ENCODE measurements at regions not wholly inside any gene's neighbourhood (a gene's known extent, or its start where the extent isn't known, plus 50 kb on each side); places are given as distances from the start of the nearest gene placed in this dataset.

GRCh38 chr1:36641776-36642175 lies 159.1 kb upstream of the CSF3R start:
- DNase-seq = no peak

- no peak for DNase-seq
These were observed 156.7 kb upstream of the CSF3R start for GRCh38 chr1:36639461-36639860.

DNA sequence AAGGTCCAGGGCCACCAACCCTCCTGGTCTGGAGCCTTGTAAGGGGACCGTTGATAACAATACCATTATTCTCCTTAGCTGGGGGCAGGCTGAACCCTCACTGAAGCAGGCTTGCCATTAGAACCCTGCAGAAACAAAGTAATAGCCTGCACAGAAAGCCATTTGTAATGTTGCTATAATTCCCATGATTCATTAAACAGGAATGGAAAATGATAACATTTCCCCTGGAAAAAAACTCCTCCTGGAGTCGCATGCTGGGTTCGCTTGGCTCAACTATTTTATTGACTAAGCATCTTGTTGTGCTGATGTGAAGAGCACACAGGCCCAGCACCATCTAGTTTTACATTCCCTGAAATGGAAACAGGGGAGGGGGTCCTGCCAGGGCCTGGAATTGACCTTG lies 155.6 kb upstream of the CSF3R start:
- no peak for DNase-seq

GRCh38 chr1:36636206-36636605 lies 153.5 kb upstream of the CSF3R start:
- no peak for DNase-seq

DNA sequence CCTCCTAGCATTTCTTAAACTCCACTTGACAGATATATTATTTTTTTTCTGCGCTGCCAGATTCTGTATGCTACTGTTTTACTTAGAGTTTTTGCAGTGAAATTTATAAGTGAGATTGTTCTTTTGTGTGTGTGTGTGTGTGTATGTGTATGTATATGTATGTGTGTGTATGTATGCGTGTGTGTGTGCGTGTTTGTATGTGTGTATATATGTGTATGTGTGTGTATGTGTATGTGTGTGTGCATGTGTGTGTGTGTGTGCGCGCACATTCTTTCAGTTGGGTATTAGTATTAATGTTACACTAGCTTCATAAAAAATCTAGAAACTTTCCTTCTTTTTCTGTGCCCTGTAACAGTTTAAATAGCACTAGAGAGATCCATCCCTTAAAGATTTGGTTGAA lies 152.6 kb upstream of the CSF3R start:
- DNase-seq = no peak

- no peak for DNase-seq
These were observed 146.1 kb upstream of the CSF3R start for GRCh38 chr1:36628804-36629203.

DNA sequence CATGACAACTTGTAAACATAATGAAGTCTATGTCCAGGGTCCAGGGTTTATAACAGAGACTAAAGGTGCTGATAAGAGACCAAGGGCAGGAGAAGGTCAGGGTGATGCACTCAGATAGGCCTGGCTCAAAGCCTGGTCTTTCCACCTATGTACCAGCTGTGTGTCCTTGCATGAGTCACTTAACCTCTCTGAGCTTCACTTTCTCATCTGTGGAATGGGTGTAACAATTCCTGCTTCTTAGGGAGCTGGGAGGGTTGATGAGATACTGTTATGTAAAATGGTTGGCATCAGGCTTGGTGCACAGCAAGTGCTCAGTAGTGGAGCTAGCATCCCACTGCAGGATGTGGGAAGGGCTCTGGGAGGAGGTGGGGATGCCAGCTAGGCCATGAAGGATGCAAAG lies 143.7 kb upstream of the CSF3R start:
- no peak for DNase-seq

DNA sequence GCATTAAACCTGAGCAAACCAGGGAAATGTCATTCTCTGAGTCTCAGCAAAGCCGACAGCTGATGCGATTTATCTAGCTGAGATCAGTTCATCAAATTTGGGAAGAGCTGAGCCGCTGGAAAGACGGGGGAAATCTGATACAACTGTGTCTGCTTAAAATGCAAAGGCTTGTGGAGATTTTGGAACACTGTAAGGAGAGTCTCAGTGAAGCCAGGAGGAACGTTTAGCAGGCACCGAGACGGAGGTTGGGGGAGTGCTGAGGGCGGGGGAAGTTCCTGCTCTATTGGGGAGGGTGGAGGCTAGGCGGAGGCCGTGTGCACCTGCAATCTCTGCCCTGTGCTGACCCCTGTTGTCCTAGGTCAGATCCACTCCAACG lies 143.2 kb upstream of the CSF3R start:
- peak; percentile 8 for DNase-seq

DNA sequence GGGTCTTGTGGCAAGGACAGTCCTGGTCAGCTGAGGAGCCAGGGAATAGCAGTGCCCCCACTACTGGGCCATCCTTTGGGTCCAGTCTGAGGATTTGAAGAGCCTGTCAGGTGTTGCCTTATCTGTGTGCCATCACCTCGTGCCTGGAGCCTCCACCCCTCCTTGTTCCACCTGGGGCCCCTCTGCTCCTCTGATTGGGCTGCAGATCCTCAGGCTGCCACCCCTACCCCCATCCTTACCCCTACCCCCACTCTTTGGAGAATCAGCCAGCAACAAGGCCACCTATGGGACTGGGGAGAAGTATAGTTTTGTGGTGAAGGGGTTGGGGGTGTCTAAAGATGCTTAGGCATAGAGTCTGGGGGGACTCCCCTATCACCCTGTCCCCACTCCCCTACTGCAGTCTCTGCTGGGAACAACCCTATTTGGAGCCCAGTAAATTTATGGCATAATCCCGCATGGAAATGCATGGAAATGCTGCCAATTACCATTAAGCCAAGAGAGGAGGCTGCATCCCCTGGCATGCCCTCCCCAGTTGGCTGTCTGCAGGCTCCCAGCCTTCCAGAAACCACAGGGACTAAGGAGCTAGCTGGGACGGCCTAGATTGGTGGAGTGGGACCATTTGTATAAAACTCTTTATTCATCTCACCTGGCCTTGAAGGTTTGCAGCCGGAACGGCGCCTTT lies 142.7 kb upstream of the CSF3R start:
- no peak for DNase-seq

- no peak for DNase-seq
These were observed 141.8 kb upstream of the CSF3R start for GRCh38 chr1:36624466-36624865.

GRCh38 chr1:36622741-36623648 lies 140.3 kb upstream of the CSF3R start:
- no peak for DNase-seq

DNA sequence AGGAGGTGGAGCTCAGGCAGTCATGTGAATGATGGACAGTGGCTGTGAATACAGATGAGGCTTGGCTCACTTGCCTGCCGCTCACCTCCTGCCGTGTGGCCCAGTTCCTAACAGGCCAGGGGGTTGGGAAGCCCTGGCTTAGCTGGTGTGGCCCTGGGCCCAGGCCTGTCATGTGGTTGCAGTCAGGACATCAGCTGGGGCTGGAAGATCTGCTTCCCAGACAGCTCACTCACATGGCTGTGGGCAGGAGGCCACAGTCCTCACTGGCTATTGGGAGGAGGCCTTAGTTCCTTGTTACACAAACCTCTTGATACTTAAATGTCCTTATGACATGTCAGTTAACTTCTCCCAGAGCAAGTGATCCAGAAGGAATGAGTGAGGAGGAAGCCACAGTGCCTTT lies 138.8 kb upstream of the CSF3R start:
- DNase-seq = no peak

GRCh38 chr1:36620142-36620541 lies 137.4 kb upstream of the CSF3R start:
- no peak for DNase-seq

- no peak for DNase-seq
These were observed 132.3 kb upstream of the CSF3R start for GRCh38 chr1:36614991-36615390.

- no peak for DNase-seq
These were observed 131.9 kb upstream of the CSF3R start for GRCh38 chr1:36614571-36614970.

GRCh38 chr1:36613721-36614120 lies 131.0 kb upstream of the CSF3R start:
- DNase-seq = no peak

- DNase-seq = no peak
These were observed 130.2 kb upstream of the CSF3R start for GRCh38 chr1:36612881-36613280.

DNA sequence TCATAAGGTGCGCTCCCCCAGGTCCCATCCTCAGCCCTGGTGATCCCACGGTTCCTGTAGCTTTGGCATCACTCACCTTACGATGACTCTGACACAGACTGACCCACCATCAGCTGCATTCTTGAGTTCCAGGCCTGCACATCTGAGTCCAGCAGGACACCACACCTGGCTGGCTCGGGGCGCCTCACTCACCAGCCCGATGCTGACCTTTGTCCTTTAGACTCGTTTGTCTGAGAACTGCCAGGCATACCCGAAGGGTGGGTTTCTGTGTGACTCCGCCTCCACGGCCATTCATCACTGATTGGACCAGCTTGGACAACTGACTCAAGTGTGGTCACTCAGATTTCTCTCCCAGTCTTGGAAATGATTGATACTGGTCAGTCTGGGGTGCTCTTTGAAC lies 129.4 kb upstream of the CSF3R start:
- DNase-seq = no peak

GRCh38 chr1:36609241-36610027 lies 126.7 kb upstream of the CSF3R start:
- peak; percentile 74 for DNase-seq

GRCh38 chr1:36608272-36608671 lies 125.6 kb upstream of the CSF3R start:
- no peak for DNase-seq

GRCh38 chr1:36607263-36607651 lies 124.5 kb upstream of the CSF3R start:
- DNase-seq = no peak

DNA sequence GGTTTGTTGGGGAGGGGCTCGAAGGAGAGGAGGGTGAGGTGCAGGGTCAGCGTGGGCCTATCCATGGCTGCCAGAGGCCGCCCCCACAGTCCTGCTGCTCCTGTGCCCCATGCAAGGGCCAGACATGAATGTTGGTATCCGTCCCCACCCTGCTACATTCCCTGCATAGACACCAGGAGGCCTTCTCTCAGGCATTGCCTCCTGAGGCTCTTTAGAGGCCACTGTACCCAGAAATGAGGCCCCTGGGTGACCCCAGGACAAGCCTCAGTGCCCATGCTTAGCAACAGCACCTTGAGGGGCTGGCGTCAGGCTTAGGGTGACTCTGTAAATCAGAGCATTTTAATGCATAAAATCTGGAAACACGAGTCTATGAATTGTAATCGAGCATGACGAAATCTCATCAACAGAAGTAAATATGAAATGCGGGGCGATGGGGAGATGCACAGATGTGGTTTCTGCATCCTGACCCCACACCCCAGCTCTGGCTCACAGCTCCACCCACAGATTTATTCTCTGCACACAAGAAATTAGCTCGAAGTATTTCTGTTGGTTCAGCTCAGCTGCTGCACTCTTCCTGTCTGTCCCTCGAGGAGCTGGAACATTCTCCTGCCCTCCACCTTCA lies 124.0 kb upstream of the CSF3R start:
- no peak for DNase-seq

GRCh38 chr1:36605942-36606640 lies 123.4 kb upstream of the CSF3R start:
- no peak for DNase-seq
